GM21515 (cell line): ENCODE measurements at regions not wholly inside any gene's neighbourhood (a gene's known extent, or its start where the extent isn't known, plus 50 kb on each side); places are given as distances from the start of the nearest gene placed in this dataset.
"Not testable (repeated sequence)": the region's sequence is repeated elsewhere in the genome, so short reads cannot be mapped to it uniquely, and the experiment has no call there.

Experiments used
- ATAC-seq: cut with Tn5 transposase; IDR thresholded peaks from one replicate; pipeline ENCODE4 v1.9.1; 2021; ENCODE audit not compliant: unreplicated experiment

- ATAC-seq: no peak
These were observed 1522.9 kb downstream of the PCDH18 start for GRCh38 chr4:136009258-136009832.

- ATAC-seq: no peak
These were observed 1524.3 kb downstream of the PCDH18 start for GRCh38 chr4:136007991-136008390.

DNA sequence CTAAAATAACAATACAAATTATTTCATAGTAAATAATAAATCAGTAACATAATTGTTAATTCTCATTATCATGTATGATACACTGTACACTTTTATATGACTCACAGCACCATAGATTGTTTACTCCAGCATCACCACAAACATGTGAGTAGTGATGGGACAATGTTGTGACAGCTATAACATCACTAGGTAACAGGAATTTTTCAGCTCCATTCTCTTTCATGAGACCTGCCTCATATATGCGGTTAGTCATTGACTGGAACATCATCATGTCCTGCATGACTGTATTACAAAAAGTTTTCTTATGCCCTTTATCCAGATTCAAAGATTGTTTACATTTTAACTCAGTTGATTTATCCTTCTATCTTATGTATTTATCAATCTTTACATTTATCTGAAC lies 1530.0 kb downstream of the PCDH18 start:
- ATAC-seq: no peak

GRCh38 chr4:136001791-136002190 lies 1530.5 kb downstream of the PCDH18 start:
- ATAC-seq: no peak

- ATAC-seq: no peak
These were observed 1532.0 kb downstream of the PCDH18 start for GRCh38 chr4:136000246-136000645.

DNA sequence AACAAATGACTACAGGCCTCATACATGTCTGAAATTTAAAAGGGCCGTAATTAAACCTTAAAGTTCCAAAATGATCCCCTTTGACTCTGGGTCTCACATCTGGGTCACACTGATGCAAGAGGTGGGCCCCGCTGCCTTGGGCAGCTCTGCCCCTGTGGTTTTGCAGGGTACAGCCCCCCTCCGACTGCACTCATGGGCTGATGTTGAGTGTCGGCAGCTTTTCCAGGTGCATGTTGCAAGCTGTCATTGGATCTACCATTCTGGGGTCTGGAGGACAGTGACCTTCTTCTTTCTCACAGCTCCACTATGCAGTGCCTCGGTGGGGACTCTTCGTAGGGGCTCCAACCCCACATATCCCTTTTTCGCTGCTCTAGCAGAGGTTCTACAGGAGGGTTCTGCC lies 1537.9 kb downstream of the PCDH18 start:
- ATAC-seq: no peak

GRCh38 chr4:135976860-135977259 lies 1555.4 kb downstream of the PCDH18 start:
- no peak for ATAC-seq

DNA sequence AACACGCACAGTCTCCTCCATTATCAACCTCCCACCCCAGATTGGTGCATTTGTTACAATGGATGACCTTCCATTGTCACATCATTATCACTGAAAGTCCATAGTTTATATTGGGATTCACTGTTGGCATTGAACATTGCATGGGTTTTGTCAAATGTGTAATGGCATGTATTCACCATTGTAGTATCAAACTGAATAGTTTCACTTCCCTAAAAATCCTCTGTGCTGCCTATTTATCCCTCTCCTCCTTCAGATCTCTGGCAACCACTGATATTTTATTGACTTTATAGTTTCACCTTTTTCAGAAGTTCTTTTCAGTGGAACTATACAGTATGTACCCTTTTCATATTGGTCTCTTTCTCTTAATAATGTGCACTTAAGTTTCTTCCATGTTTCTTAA lies 1565.4 kb downstream of the PCDH18 start:
- no peak for ATAC-seq

GRCh38 chr4:135963009-135963408 lies 1569.3 kb downstream of the PCDH18 start:
- no peak for ATAC-seq

GRCh38 chr4:135949931-135950330 lies 1582.4 kb downstream of the PCDH18 start:
- ATAC-seq: no peak

GRCh38 chr4:135948797-135949196 lies 1583.5 kb downstream of the PCDH18 start:
- no peak for ATAC-seq

DNA sequence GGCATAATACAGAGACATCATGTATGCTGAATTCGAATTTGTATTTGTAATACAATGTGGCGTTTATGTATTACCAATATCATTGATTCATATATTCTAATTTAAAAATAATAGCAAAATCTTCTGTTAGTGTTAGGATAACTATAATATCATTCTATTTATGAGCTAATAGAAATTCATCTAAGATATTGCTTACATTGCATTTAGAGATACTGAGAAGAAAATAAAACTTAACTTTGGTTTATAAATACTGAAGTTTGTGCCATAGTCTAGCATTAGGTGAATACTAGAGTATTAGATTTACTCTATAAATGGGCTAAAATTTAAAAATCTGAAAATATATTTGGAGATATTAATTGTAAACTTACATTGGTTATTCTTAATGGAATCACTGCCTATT lies 1590.6 kb downstream of the PCDH18 start:
- ATAC-seq: no peak

- no peak for ATAC-seq
These were observed 1598.3 kb downstream of the PCDH18 start for GRCh38 chr4:135934026-135934425.

DNA sequence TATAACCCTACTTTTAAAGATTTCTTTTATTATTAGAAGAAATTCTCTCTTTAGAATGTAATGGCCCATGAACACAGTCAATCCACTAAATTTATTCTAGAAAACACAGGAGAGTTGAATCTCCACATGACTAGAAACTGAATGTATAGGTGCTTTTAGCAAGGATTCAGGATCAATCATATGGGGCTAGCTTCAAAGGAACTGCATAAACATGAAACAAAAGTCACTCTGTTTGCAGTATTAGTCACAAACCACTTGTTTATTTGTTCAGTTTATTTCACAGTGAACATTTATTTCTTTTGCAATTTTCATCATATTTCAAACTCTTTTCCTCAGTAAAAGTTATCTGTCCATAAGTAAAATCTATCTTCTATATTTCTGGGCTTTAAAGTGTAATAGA lies 1604.6 kb downstream of the PCDH18 start:
- ATAC-seq: no peak

- ATAC-seq: no peak
These were observed 1611.2 kb downstream of the PCDH18 start for GRCh38 chr4:135921081-135921480.

GRCh38 chr4:135917011-135917410 lies 1615.3 kb downstream of the PCDH18 start:
- ATAC-seq: no peak

DNA sequence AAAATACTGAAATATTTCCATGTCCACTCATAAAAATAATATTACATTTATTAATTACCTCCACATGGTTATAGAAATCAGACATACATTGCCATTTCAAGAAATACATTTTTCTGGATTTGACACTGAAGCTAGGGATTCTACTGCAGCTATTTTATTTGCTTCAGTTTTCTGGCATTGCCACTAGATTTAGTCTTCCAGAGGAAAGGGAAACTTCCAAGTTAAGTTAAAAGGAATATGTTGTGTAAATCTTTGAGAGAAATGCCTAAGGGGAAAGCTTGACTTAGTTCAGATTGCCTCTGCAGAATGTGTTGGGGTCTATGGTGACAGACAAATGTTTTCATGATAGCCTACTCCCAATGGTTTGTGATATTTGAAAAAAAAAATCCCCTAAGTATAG lies 1631.3 kb downstream of the PCDH18 start:
- ATAC-seq: no peak

DNA sequence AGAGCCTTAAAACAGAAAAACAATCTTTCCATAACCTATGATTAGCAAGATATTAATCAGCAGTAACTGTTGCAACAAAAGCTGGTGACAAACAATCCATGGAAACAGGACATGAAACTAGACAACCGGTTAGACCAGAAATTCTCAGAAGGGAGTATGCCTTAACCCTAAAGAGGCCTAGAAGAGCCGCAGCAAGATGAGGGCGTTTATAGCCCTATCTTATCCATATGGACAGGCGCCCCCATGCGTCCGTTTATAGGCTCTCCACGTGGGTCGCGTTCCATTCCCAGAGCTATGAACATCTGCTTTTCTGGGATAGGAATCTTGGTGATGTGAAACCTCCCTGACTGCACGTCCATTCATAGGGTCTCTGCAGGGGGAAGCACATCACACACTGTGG lies 1662.7 kb upstream of the PABPC4L start:
- ATAC-seq: not testable (repeated sequence)

DNA sequence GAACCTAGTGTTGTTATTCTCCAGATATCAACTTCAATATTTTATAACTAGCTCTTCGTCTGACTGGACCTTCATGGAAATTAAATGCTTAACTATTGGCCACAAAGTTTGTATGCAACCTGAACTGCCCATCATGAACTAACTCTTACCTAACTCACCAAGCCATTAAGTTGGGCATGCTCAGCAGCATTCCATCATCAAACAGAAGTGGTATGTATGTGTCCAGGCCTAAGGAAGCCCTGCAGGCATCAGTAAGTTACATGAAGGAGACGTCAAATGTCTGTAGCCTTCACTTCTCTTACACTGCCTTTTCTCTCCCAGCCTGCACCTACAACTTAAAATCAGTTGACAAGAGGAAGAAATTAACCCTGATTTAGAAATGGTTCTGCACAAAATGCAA lies 1639.2 kb upstream of the PABPC4L start:
- ATAC-seq: no peak

GRCh38 chr4:135839712-135840111 lies 1638.1 kb upstream of the PABPC4L start:
- no peak for ATAC-seq

GRCh38 chr4:135838889-135839288 lies 1637.3 kb upstream of the PABPC4L start:
- ATAC-seq: no peak

GRCh38 chr4:135834471-135834870 lies 1632.9 kb upstream of the PABPC4L start:
- no peak for ATAC-seq

- no peak for ATAC-seq
These were observed 1631.9 kb upstream of the PABPC4L start for GRCh38 chr4:135833529-135833928.
